ENCODE measurements at regions not wholly inside any gene's neighbourhood (a gene's known extent, or its start where the extent isn't known, plus 50 kb on each side); places are given as distances from the start of the nearest gene placed in this dataset.

- no peak for TF ChIP-seq CTCF (IDR thresholded peaks at IDR 0.05; ENCODE audit: control extremely low read depth in 1 of 3, insufficient read depth in 1 of 3, low read depth in 1 of 3, low read length in 3 of 3)
- TF ChIP-seq POLR2A (IDR thresholded peaks at IDR 0.05; ENCODE audit: control extremely low read depth in 1 of 2, low read depth in 2 of 2, low read length in 2 of 2), result no peak
- TF ChIP-seq EP300 (IDR thresholded peaks at IDR 0.05; ENCODE audit: borderline replicate concordance in 1 of 2, low read depth in 2 of 2, low read length in 2 of 2), result no peak
- no peak for TF ChIP-seq EZH2 (IDR thresholded peaks at IDR 0.05; ENCODE audit: low read depth, low read length, severe bottlenecking)
- no peak for TF ChIP-seq SP1 (IDR thresholded peaks at IDR 0.05; ENCODE audit: low read depth, low read length)
- TF ChIP-seq ATF3 (IDR thresholded peaks at IDR 0.05; ENCODE audit: insufficient read depth, low read depth, low read length), result no peak
- no peak for TF ChIP-seq USF2 (IDR thresholded peaks at IDR 0.05; ENCODE audit: low read length)
- no peak for TF ChIP-seq ATF2 (IDR thresholded peaks at IDR 0.05; ENCODE audit: low read length)
- TF ChIP-seq RXRA (IDR thresholded peaks at IDR 0.05; ENCODE audit: insufficient read depth, low read depth, low read length), result no peak
- no peak for TF ChIP-seq SP2 (IDR thresholded peaks at IDR 0.05; ENCODE audit: low read length)
Measured at GRCh38 chr13:112184851-112185371, 118.0 kb downstream of the SOX1 start.
